K562 (cell line): ENCODE measurements at regions not wholly inside any gene's neighbourhood (a gene's known extent, or its start where the extent isn't known, plus 50 kb on each side); places are given as distances from the start of the nearest gene placed in this dataset.

ENCODE experiments used
- ATAC-seq: fragments of 200-7000 bp; cut with Tn5 transposase; 3 replicates; pipeline ENCODE4 v1.9.1; 2020; ENCODE audit warnings: moderate library complexity
- BruUV-seq: library from RNA; stranded (reverse); fragments of 400-500 nt; replicated peaks from 2 replicates; lab custom pipeline; 2021; lab: Mats Ljungman, UMichigan
- CTCF ChIA-PET: fragments of 300-600 bp; formaldehyde crosslinking; extraction: SDS; loops from one replicate; lab custom pipeline; 2021; ENCODE audit warnings: low intra/inter-chr PET ratio; lab: Yijun Ruan, JAX
- POLR2A ChIA-PET: fragments of 300-600, 350-650 bp; sonication (Branson Sonifier 250); formaldehyde crosslinking; extraction: SDS; loops from one replicate; lab custom pipeline; 2021; ENCODE audit warnings: antibody characterized with exemption, inconsistent platforms; lab: Yijun Ruan, JAX
- DNase-seq, 4 experiments: peaks; one replicate each; pipeline versions ENCODE4 v3.0.0 to v3.0.0-alpha.2; 2011 to 2018; ENCODE audit warnings: low spot score in 3 of 4, mixed read lengths in 3 of 4; ENCODE audit errors: extremely low read depth in 1 of 4
- FAIRE-seq: peaks from 2 replicates; lab custom pipeline; 2011; peaks lifted over from hg19 to GRCh38; lab: Jason Lieb, UNC
- H2AFZ ChIP-seq: 2 replicates; pipeline ENCODE4 v1.6.0; 2011; ENCODE audit warnings: low read depth, low read length, control low read depth, inconsistent platforms
- H3K27ac ChIP-seq: fragments of 200-600 bp; 3 replicates; pipeline ENCODE4 v1.8.0; 2011; ENCODE audit warnings: low read depth, mild to moderate bottlenecking, control low read depth, inconsistent platforms, low read length, moderate library complexity, mixed read lengths; ENCODE audit errors: extremely low read depth
- H3K27me3 ChIP-seq, 2 experiments: fragments of 300-600 bp in 1 of 2; 2 replicates in 1 of 2; 3 replicates in 1 of 2; pipeline versions ENCODE4 v1.6.0 to v1.8.0; 2011; ENCODE audit warnings: inconsistent platforms in 2 of 2, low read length in 2 of 2, mild to moderate bottlenecking in 1 of 2, mixed read lengths in 1 of 2, moderate library complexity in 1 of 2; ENCODE audit not compliant: control insufficient read depth in 2 of 2, insufficient read depth in 2 of 2
- H3K36me3 ChIP-seq: fragments of 300-600 bp; 3 replicates; pipeline ENCODE4 v1.8.0; 2011; ENCODE audit warnings: mild to moderate bottlenecking, low read length, inconsistent platforms; ENCODE audit not compliant: control insufficient read depth, insufficient read depth
- H3K4me1 ChIP-seq, 2 experiments: fragments of 200-600 bp in 1 of 2; replicated peaks in 1 of 2; 2 replicates in 1 of 2; 3 replicates in 1 of 2; pipeline versions ENCODE4 v1.5.1 to v1.8.0; 2011; ENCODE audit warnings: inconsistent platforms in 2 of 2, low read length in 2 of 2, mild to moderate bottlenecking in 1 of 2, mixed read lengths in 1 of 2, moderate library complexity in 1 of 2; ENCODE audit not compliant: control insufficient read depth in 2 of 2, insufficient read depth in 2 of 2
- H3K4me2 ChIP-seq: 2 replicates; pipeline ENCODE4 v1.6.1; 2011; ENCODE audit warnings: low read length, control low read depth, inconsistent platforms, mixed read lengths; ENCODE audit not compliant: insufficient read depth
- H3K4me3 ChIP-seq: fragments of 200-600 bp; sonication (generic), shearing (Covaris generic); 2 replicates; pipeline ENCODE4 v1.5.1; 2016; ENCODE audit warnings: control low read depth, inconsistent platforms
- H3K79me2 ChIP-seq: fragments of 200-600 bp; 3 replicates; pipeline ENCODE4 v1.8.0; 2011; ENCODE audit warnings: low read length, inconsistent platforms; ENCODE audit not compliant: control insufficient read depth, insufficient read depth
- H3K9ac ChIP-seq, 2 experiments: 2 replicates each; pipeline versions ENCODE4 v1.6.0 to v1.6.1; 2011; ENCODE audit warnings: low read depth in 2 of 2, low read length in 2 of 2, control low read depth in 1 of 2, inconsistent platforms in 1 of 2, mild to moderate bottlenecking in 1 of 2, mixed read lengths in 1 of 2; ENCODE audit not compliant: insufficient read depth in 1 of 2
- H3K9me1 ChIP-seq: one replicate; pipeline ENCODE4 v1.6.0; 2011; ENCODE audit warnings: inconsistent platforms, mild to moderate bottlenecking, low read length, moderate library complexity; ENCODE audit not compliant: control insufficient read depth, insufficient read depth
- H3K9me3 ChIP-seq: replicated peaks from 2 replicates; pipeline ENCODE4 v1.5.1; 2011; ENCODE audit warnings: low read depth, low read length, inconsistent platforms; ENCODE audit not compliant: control insufficient read depth, insufficient read depth
- H4K20me1 ChIP-seq: replicated peaks from 2 replicates; pipeline ENCODE4 v1.6.1; 2011; ENCODE audit warnings: low read length, inconsistent platforms, mixed read lengths; ENCODE audit not compliant: control insufficient read depth, insufficient read depth
- ATF3 ChIP-seq, 2 experiments: fragments of 450-650 bp in 1 of 2; sonication (generic) in 1 of 2; formaldehyde crosslinking in 1 of 2; IDR thresholded peaks in 1 of 2; conservative IDR thresholded peaks in 1 of 2; 2 replicates each; pipeline versions ENCODE4 v1.6.1 to v1.8.1; 2016 to 2023; ENCODE audit warnings: mild to moderate bottlenecking in 2 of 2, moderate library complexity in 2 of 2, inconsistent platforms in 1 of 2, missing genetic modification reagents in 1 of 2
- DEAF1 ChIP-seq: fragments of 450-650 bp; formaldehyde crosslinking; IDR thresholded peaks from 2 replicates; pipeline ENCODE4 v1.4.0; 2020; ENCODE audit warnings: mild to moderate bottlenecking, moderate library complexity
- DMBX1 ChIP-seq: fragments of 250-450 bp; sonication (Bioruptor Pico); IDR thresholded peaks from 2 replicates; pipeline ENCODE4 v1.8.0; 2022; ENCODE audit warnings: inconsistent platforms, mild to moderate bottlenecking, moderate library complexity, borderline replicate concordance
- FOSL1 ChIP-seq: fragments of 200-800 bp; sonication (Bioruptor generic); conservative IDR thresholded peaks from 2 replicates; pipeline ENCODE4 v1.6.1; 2016; ENCODE audit warnings: missing genetic modification characterization, missing compliant biosample characterization
- GABPB2 ChIP-seq: fragments of 250-450 bp; sonication (Bioruptor Pico); conservative IDR thresholded peaks from 2 replicates; pipeline ENCODE4 v1.5.1; 2021; ENCODE audit warnings: mild to moderate bottlenecking
- RFX5 ChIP-seq: IDR thresholded peaks from 2 replicates; pipeline ENCODE4 v1.6.1; 2011; ENCODE audit warnings: low read depth, mild to moderate bottlenecking, improper control_type of control experiment, low read length
- TSHZ1 ChIP-seq: fragments of 250-450 bp; sonication (Bioruptor Pico); IDR thresholded peaks from 2 replicates; pipeline ENCODE4 v1.4.0; 2020; ENCODE audit warnings: mild to moderate bottlenecking, moderate library complexity
- ZC3H11A ChIP-seq: IDR thresholded peaks from 2 replicates; pipeline ENCODE4 v1.6.1; 2012; ENCODE audit warnings: low read depth, low read length, improper control_type of control experiment
- ZNF277 ChIP-seq: fragments of 250-450 bp; sonication (Bioruptor Pico); IDR thresholded peaks from 2 replicates; pipeline ENCODE4 v1.8.0; 2022; ENCODE audit warnings: inconsistent platforms, mild to moderate bottlenecking, moderate library complexity, borderline replicate concordance
- ZNF395 ChIP-seq: fragments of 200-800 bp; sonication (Bioruptor generic); IDR thresholded peaks from 2 replicates; pipeline ENCODE4 v1.6.1; 2017; ENCODE audit warnings: missing genetic modification characterization, missing compliant biosample characterization
- ZNF512 ChIP-seq: IDR thresholded peaks from 2 replicates; pipeline ENCODE4 v1.6.1; 2016; ENCODE audit warnings: missing genetic modification characterization, missing compliant biosample characterization
- WGBS: fragments of 100-300 bp; shearing (Covaris generic); methylation state at CpG from one replicate; pipeline ENCODE4 v1.1.6; 2016; ENCODE audit warnings: low coverage, mixed read lengths; ENCODE audit not compliant: insufficient coverage; ENCODE audit errors: missing lambda C conversion rate; 5-methylcytosine and 5-hydroxymethylcytosine counted together
- in situ Hi-C: fragments of 300-500 bp; cut with MboI; formaldehyde crosslinking; loops from 4 replicates; pipeline ENCODE4 v1.15.0; 2018; ENCODE audit warnings: inconsistent platforms, mixed read lengths
- intact Hi-C: fragments of 100-400 bp; cut with micrococcal nuclease; formaldehyde crosslinking; loops from 2 replicates; pipeline ENCODE4 v1.14.2; 2022

GRCh38 chr10:62744136-62744535 lies 60.4 kb upstream of the ADO start:
- H4K20me1 ChIP-seq = no peaks in the 10 kb centered on the region; the same call in 1 of the 2 replicates
- H3K36me3 ChIP-seq = no peaks in the 10 kb centered on the region
- peaks cover 2 to 12% of the 10 kb centered on the region in 2 experiments; a peak in 4 of 5 replicates for H3K27me3 ChIP-seq
- no peaks in the 10 kb centered on the region for H3K79me2 ChIP-seq
- no peak for FAIRE-seq
- intact Hi-C loops = no loop called here
- H3K4me1 ChIP-seq = no peaks in the 10 kb centered on the region
- no peaks in the 10 kb centered on the region for H3K9me1 ChIP-seq
- H2AFZ ChIP-seq = no peak overlapping the region
- no peak overlapping the region for H3K4me2 ChIP-seq
- ChIA-PET POLR2A (no interaction called here), CTCF (no interaction called here)
- no TSS peak for BruUV-seq
- 5% methylated on average over 3 of the region's 3 CpGs for WGBS
- no peak overlapping the region for H3K4me3 ChIP-seq
- no peak for ATAC-seq
- in situ Hi-C loops = no loop called here
- no peaks in the 10 kb centered on the region for H3K9me3 ChIP-seq
- no peak for DNase-seq
- no peak overlapping the region for H3K9ac ChIP-seq
- no peak overlapping the region for H3K27ac ChIP-seq
- TF ChIP-seq ZNF395 (no peak), GABPB2 (no peak), DEAF1 (CRISPR knock-in tag) (no peak), ZNF512 (no peak), DMBX1 (no peak), FOSL1 (tag) (peak; percentile 33; the same call in 1 of the 2 replicates), ATF3 (IDR thresholded peaks at IDR 0.05) (0 out of 2 replicates have a peak, but pooled peaks have one; percentile 19), ATF3 (CRISPR knock-in tag; conservative IDR thresholded peaks at IDR 0.05) (no peak), RFX5 (no peak), TSHZ1 (no peak), ZNF277 (CRISPR knock-in tag) (no peak), ZC3H11A (no peak)
